Cardiac fibroblast (primary cell): ENCODE measurements at regions not wholly inside any gene's neighbourhood (a gene's known extent, or its start where the extent isn't known, plus 50 kb on each side); places are given as distances from the start of the nearest gene placed in this dataset.

ENCODE experiments used
- DNase-seq, 2 donors: peaks; one replicate each; pipeline versions ENCODE4 v3.0.0 to v3.0.0-alpha.2; 2010; ENCODE audit warnings: low read depth in 2 of 2
- H3K4me3 ChIP-seq, 2 donors: replicated peaks in 1 of 2; 1 replicate in 1 of 2; 2 replicates in 1 of 2; pipeline ENCODE4 v1.5.1; 2011; ENCODE audit warnings: low read depth in 2 of 2, low read length in 2 of 2, mild to moderate bottlenecking in 2 of 2, moderate library complexity in 1 of 2
- CTCF ChIP-seq: IDR thresholded peaks from one replicate; pipeline ENCODE4 v1.5.1; 2011; ENCODE audit warnings: low read depth, mild to moderate bottlenecking, low read length, inconsistent platforms

DNA sequence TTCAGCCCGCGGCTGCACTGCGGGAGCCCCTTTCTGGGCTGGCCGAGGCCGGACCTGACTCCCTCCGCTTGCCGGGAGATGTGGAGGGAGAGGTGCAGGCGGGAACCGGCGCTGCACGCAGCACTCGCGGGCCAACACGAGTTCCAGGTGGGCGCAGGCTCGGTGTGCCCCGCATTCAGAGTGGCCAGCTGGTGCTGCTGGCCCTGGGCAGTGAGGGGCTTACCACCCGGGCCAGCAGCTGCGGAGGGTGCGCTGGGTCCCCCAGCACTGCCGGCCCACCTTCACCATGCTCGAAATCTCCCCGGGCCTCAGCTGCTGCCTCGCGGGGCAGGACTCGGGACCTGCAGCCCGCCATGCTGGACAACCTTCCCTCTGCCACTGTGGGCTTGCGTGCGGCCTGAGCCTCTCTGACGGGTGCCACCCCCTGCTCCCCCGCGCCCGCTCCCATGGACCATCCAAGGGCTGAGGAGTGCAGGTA, 733.5 kb upstream of the CCDC54 start:
- H3K4me3 ChIP-seq = no peak overlapping the region
- DNase-seq = no peak
- no peak for TF ChIP-seq CTCF

- H3K4me3 ChIP-seq = no peak overlapping the region
- DNase-seq = no peak
- TF ChIP-seq CTCF = no peak
These were observed 703.2 kb upstream of the CCDC54 start for GRCh38 chr3:106673926-106674569.

- no peak for DNase-seq
- no peak overlapping the region for H3K4me3 ChIP-seq
- no peak for TF ChIP-seq CTCF
These were observed 701.8 kb upstream of the CCDC54 start for GRCh38 chr3:106675451-106675850.

GRCh38 chr3:106678657-106679390, 698.4 kb upstream of the CCDC54 start:
- no peak overlapping the region for H3K4me3 ChIP-seq
- no peak for TF ChIP-seq CTCF
- no peak for DNase-seq

DNA sequence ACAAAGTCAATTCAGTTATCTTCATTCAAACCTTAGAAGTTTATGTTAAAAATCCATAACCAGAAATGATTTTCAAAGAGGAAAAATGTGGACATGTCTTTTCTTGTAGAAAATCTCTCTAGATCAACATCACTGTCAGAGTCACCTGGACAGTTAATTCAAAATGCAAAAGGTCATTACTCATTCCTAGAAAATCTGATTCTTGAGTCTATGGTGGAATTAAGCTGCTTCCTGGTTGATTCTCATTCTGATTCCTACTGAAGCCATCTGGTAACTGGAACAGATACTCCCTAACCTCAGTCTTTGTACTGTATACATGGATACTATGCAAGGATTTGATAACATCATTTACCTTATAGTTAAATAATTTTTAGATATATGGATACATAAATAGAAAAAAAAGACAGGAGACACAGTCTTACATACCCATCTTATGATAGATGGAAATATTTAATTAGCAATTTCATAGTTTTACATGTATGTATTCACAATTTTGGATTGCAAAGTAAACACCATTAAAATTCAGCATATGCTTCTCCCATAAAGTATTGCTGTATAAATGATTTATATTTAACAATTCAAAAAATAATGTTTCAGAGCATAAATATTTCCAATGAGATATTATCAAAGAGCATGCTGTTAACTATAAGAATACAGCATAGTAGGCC, 693.2 kb upstream of the CCDC54 start:
- no peak for DNase-seq
- H3K4me3 ChIP-seq = no peak overlapping the region
- TF ChIP-seq CTCF = no peak

DNA sequence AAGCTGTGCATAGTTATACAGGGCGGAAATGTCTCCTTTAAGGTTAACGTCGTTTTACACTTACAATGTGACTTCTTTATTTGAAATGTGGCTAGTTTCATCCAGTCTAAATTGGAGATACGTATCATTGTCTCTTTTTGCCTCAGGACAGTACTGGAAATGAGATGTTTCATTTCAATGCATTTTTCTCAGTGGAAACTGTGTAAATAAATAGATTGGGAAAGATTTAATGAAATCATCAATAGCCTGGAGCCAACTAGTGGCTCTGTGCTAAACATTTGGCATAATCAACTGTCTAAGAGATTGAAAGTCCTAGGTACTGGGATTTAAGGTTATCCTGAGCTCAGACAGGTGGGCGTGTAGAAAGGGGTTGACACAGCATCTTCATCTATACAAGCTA, 691.5 kb upstream of the CCDC54 start:
- no peak for DNase-seq
- no peak overlapping the region for H3K4me3 ChIP-seq
- no peak for TF ChIP-seq CTCF
